ENCODE measurements at regions not wholly inside any gene's neighbourhood (a gene's known extent, or its start where the extent isn't known, plus 50 kb on each side); places are given as distances from the start of the nearest gene placed in this dataset.

DNA sequence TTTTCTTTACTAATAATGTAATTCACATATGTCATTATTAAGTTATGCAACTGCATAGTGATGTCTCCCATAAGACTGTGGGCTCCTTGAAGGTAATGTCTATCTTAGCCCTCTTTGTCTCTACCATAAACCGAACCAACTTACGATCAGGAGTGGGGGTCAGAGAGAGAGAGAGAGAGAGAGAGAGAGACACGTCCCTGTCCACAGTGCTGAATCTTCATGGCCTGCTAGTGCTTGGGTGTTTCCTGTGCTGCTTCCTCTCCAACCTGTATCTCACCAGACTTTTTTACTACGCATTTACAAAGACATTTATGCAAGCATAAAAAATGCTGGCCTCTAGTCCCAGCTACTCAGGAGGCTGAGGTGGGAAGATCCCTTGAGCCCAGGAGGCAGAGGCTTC lies 52.2 kb upstream of the HAPSTR1 start:
- DNase-seq, result no peak
- Histone ChIP-seq H3K27me3 (no peaks in the 10 kb centered on the region), H3K9me3 (no peaks in the 10 kb centered on the region), H3K4me1 (no peaks in the 10 kb centered on the region), H3K4me3 (no peak overlapping the region), H3K27ac (no peak overlapping the region), H3K36me3 (no peaks in the 10 kb centered on the region)
- 38% methylated on average over 3 of the region's 4 CpGs for WGBS (ENCODE audit: insufficient coverage, low coverage, low lambda C conversion rate, missing lambda C conversion rate)
- ATAC-seq, result no peak
- intact Hi-C loops (cut with DNase I), result no loop called here
- no peak for TF ChIP-seq POLR2A (IDR thresholded peaks at IDR 0.05)
- TF ChIP-seq, protein P1, sequence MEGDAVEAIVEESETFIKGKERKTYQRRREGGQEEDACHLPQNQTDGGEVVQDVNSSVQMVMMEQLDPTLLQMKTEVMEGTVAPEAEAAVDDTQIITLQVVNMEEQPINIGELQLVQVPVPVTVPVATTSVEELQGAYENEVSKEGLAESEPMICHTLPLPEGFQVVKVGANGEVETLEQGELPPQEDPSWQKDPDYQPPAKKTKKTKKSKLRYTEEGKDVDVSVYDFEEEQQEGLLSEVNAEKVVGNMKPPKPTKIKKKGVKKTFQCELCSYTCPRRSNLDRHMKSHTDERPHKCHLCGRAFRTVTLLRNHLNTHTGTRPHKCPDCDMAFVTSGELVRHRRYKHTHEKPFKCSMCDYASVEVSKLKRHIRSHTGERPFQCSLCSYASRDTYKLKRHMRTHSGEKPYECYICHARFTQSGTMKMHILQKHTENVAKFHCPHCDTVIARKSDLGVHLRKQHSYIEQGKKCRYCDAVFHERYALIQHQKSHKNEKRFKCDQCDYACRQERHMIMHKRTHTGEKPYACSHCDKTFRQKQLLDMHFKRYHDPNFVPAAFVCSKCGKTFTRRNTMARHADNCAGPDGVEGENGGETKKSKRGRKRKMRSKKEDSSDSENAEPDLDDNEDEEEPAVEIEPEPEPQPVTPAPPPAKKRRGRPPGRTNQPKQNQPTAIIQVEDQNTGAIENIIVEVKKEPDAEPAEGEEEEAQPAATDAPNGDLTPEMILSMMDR (IDR thresholded peaks at IDR 0.05), result no peak

DNA sequence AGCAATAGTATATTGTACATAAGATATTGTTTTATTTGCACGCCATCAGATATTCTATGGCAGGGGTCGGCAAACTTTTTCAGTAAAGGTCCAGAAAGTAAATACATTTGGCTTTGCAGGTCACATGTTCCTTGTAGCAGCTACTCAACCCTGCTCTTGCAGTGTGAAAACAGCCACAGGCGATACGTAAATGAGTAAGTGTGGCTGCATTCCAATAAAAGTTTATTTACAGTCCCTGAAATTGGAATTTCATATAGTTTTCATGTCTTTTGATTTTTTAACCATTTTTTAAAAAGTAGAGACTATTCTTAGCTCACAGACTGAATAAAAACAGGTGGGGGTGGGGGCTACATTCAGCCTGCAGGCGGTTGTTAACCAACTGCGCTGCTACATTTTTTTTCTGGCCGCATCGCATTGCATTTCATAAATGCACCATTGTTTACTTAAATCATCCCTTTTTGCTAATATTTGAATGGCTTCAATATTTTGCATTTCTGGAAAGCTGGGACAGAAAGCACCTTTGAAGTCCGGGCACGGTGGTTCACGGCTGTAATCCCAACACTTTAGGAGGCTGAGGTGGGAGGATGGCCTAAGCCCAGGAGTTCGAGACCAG lies 50.5 kb upstream of the HAPSTR1 start:
- no peak overlapping the region for H3K27ac ChIP-seq
- no peak for DNase-seq
- no peaks in the 10 kb centered on the region for H3K9me3 ChIP-seq
- H3K4me1 ChIP-seq, result no peaks in the 10 kb centered on the region
- intact Hi-C loops (cut with DNase I), result no loop called here
- no peaks in the 10 kb centered on the region for H3K27me3 ChIP-seq
- ATAC-seq, result no peak
- no peaks in the 10 kb centered on the region for H3K36me3 ChIP-seq
- WGBS (ENCODE audit: insufficient coverage, low coverage, low lambda C conversion rate, missing lambda C conversion rate), result 84% methylated on average over 12 of the region's 12 CpGs
- no peak overlapping the region for H3K4me3 ChIP-seq
- TF ChIP-seq, protein P1 (IDR thresholded peaks at IDR 0.05), result no peak
- no peak for TF ChIP-seq POLR2A (IDR thresholded peaks at IDR 0.05)
